GM18511 (cell line): ENCODE measurements at regions not wholly inside any gene's neighbourhood (a gene's known extent, or its start where the extent isn't known, plus 50 kb on each side); places are given as distances from the start of the nearest gene placed in this dataset.

Source experiments
- ATAC-seq: cut with Tn5 transposase; IDR thresholded peaks from one replicate; pipeline ENCODE4 v1.9.1; 2021; ENCODE audit warnings: mild to moderate bottlenecking, moderate library complexity; ENCODE audit not compliant: unreplicated experiment

DNA sequence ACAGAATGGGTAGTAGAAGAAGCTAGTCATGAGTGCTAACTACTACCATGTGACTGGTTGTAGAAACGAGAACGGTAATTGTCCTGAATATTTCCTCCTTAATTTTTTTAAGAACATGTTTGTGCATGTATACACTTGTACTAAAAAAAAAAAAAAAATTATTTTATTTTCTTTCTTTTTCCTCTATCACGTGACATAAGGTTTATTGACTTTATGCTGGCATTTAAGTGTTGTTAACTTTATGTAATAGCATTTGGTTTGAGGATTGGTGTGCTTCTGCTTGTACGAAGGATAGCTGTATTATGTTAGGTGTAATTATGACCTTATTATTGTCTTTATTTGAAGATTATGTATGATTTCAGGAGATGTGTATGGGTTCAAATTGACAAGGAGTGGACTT is 349.1 kb upstream of the PTPRD start:
- ATAC-seq = no peak

- ATAC-seq = no peak
Observed at GRCh38 chr9:10983251-10983650, 370.4 kb upstream of the PTPRD start.

DNA sequence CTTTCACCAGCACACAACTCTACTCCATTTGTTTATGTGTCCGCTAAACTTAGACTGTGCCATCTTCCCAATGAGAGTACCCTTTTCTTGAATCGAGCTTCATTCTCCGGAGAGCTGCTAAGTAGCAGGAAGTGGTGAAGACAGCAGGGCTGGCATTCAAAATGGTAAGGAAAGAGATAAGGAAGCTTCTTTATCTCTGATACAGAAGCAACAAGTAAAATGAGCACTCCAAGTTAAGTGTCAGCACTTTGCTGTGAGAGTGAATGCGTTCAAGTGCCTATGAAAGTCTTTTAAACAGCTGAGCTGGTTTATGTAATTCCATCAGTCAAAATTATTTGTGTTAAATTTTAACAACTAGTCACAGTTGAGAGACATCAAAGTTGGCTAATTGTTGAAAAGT is 386.8 kb upstream of the PTPRD start:
- no peak for ATAC-seq

- no peak for ATAC-seq
Observed at GRCh38 chr9:11001546-11001945, 388.7 kb upstream of the PTPRD start.

DNA sequence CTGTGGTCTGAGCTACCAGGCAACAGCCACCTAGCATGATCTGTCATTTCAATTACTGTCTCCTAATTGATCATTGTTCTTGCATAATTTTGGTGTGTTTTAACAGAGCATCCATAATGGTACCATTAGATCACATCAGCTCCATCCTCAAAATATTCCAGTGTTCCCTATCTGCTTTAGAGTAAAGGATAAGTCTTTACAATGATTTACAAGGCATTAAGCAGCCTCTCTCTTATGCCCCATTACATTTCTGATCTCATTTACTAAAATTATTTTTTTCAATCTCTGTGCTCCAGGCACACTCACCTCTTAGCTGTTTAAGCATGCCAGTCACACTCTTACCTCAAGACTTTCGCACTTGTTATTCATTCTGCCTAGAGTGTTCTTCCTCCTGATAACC is 389.9 kb upstream of the PTPRD start:
- ATAC-seq = no peak

DNA sequence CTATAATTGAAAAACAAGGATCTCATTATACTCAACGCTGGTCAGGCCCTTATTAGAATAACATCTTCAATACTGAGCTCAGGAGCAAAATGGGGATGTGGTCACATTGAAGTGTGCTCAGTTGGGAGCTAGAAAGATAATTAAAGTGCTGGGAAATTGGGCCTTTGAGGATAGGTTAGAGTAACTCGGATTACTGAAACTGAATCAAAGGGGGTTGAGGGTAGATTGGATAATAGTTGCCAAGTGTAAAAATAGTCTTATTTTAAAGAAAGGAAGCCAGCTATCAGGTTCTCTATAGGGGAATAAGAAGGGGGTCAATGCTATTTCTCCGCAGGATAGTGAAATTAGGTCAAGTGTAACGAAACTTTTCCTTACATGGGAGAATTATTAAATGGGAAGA is 391.0 kb upstream of the PTPRD start:
- ATAC-seq = no peak

DNA sequence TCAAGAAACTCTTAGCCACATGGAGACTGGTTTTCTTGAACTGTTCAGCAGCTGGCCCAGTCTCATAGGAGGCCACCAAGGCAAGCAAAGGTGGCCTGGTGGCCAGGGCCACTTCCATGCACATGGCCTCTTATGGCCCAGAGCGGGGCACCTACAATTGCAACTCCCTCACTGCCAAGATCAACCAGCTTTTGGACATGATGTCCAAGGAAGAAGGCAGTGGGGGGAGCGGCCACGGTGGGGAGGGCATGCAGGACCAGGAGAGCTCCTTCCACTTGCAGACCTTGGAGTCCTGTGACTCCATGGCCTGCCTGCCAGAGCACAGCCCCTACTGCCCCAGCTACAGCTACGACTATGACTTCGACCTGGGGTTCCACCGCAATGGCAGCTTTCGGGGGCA is 398.9 kb upstream of the PTPRD start:
- ATAC-seq = no peak

GRCh38 chr9:11016081-11016480 is 403.3 kb upstream of the PTPRD start:
- ATAC-seq = no peak

DNA sequence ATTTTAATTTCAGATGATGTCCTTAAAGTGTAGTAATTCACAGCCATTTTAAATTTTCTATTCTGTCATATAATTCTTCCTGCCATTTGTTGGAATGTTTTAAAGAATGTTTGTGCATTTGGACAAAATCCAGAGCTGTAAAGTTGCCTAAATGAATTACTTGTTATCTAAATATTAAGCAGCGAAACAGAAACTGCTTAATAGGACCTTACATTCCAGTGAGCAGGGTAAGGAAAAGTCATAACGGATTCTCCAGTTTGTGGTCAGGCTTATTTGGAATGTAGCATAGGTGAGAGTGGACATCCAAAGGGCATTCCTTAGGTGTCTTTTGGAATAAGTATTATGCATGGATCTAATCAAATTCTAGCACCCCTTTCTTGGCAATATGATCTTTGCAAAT is 410.4 kb upstream of the PTPRD start:
- no peak for ATAC-seq

DNA sequence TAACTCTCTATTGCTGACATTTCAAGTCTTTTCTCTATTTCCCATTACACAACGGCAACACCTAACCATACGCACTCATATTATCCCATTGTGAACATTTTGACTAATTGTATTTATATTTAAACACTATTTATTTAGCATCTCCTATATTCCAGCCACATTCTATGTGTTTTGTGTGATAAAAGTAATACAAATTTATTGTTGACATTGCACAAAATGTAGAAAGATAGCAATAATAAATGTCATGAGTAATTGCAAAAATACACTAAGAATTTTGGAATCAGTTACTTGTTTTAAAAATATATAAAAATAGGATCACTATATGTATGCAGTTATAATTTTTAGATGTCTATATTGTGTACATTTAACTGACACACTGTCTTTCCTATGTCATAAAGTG is 413.0 kb upstream of the PTPRD start:
- no peak for ATAC-seq

- no peak for ATAC-seq
Observed at GRCh38 chr9:11038366-11038765, 425.6 kb upstream of the PTPRD start.

DNA sequence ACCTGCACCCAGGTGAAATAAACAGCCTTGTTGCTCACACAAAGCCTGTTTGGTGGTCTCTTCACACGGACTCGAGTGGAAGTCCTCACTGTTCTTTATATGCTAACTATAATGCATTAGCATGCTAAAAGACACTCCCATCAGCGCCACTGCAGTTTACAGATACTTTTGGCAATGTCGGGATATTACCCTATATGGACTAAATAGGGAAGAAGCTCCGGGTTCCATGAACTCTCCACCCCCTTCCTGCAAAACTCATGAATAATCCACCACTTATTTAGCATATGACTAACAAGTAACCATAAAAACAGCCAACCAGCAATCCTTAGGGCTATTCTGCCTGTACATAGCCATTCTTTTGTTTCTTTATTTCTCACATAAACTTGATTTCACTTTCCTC is 426.2 kb upstream of the PTPRD start:
- ATAC-seq = no peak

- ATAC-seq = no peak
Observed at GRCh38 chr9:11045589-11045988, 432.8 kb upstream of the PTPRD start.

DNA sequence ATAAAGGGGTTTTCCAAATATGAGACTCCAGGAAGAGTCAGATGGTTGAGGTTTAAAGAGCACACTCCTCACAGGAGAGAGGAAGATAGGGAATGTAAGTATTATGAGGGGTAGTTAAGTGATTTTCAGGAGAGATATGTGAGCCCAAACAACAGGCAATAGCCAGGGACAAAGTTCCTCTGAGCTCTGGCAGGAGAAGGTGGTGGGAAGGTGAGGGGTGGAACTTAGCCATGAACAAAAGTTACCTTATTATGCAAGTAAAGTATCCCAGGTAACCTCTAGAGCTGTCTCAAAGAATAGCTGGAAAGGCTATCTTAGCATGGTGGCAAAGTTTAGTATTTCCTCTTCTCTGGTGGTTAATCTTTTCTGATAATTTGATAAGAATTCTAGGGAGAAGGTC is 450.5 kb upstream of the PTPRD start:
- ATAC-seq = no peak

DNA sequence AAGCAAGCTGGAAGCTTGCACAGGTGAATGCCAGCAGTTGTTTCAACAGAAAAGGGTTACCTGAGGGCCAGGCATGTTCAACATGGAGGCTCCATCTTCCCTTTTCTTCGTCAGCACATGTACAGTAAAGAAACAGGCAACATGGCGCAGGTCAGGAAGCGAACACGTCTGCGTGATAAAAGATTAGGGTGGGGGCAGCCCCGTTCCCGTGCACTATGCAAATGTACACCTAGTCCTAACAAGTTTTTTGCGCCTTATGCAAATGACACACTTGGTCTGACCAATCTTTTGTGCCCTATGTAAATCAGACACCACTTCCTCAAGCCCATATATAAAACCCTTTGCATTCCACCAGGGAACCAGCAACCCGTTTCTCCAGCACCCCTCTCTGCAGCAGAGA is 452.1 kb upstream of the PTPRD start:
- no peak for ATAC-seq

- ATAC-seq = no peak
Observed at GRCh38 chr9:11072176-11072575, 459.4 kb upstream of the PTPRD start.

- no peak for ATAC-seq
Observed at GRCh38 chr9:11086561-11086960, 473.8 kb upstream of the PTPRD start.

- no peak for ATAC-seq
Observed at GRCh38 chr9:11088821-11089374, 476.1 kb upstream of the PTPRD start.

DNA sequence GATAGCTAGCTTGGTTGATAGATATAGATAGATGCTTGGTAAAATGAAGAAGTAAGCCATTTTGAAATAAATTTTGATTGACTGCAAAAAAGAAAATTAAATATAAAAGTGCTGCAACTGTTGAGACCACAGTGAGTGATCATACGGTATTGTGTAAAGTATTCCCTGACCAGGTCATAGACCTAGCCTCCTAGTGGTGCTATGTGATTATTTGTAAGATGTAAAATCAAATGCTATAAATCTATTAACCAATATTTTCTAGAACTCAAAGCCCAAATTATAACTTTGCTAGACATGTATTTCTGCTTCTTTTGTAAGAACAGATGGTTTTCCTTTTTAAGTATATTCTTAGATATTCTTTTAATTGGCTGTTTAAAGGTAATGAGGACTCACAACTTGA is 480.2 kb upstream of the PTPRD start:
- ATAC-seq = no peak

DNA sequence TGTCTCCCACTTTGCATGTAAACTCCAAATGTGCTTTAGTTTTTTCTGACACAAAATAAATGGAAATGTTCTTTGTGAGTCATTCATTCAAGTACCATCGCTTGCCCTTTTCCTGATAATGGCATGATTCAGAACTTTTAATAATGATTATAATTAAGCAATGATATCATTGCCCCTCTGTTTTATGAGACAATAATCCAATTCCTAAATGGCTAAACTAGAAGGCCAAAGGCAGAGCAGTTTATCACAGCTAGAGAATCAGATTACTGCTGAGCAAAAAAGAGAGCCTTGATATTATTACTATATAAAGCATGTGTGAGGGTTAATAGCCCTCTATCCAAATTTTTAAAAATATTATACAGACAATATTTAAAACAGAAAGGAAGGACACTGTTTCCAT is 484.2 kb upstream of the PTPRD start:
- ATAC-seq = no peak

DNA sequence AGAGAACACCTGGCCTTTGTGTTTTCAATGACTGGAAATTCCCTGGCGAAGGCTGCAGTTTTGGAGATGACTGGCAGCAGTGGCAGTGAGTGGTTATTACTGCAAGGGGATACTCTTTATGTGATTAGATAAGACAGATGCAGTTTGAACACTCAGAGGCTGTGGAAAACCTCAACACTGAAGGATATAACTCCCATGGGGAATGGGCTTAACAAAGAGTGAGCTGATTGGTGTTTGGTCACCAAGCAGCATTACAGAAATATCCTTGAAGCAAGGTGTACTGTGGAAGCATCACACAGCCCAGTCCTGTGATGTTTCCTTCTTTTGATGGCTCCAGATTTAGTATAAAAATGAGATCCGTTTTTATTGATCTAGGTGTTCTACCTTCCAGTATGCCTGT is 490.7 kb upstream of the PTPRD start:
- ATAC-seq = no peak

GRCh38 chr9:11107196-11107595 is 494.4 kb upstream of the PTPRD start:
- ATAC-seq = no peak

- ATAC-seq = no peak
Observed at GRCh38 chr9:11128156-11128555, 515.4 kb upstream of the PTPRD start.

- no peak for ATAC-seq
Observed at GRCh38 chr9:11135851-11136250, 523.0 kb upstream of the PTPRD start.
